NCI-H2227 (cell line): ENCODE measurements at regions not wholly inside any gene's neighbourhood (a gene's known extent, or its start where the extent isn't known, plus 50 kb on each side); places are given as distances from the start of the nearest gene placed in this dataset.

ENCODE experiments used
- DNase-seq: peaks from one replicate; lab custom pipeline; 2025; ENCODE audit not compliant: unreplicated experiment; lab: John Stamatoyannopoulos, UW

- no peak for DNase-seq
Measured at GRCh38 chr9:120138955-120139354, 441.0 kb downstream of the CDK5RAP2 start.

- DNase-seq = no peak
Measured at GRCh38 chr9:120137186-120137840, 442.7 kb downstream of the CDK5RAP2 start.

- DNase-seq = no peak
Measured at GRCh38 chr9:120136696-120137095, 443.3 kb downstream of the CDK5RAP2 start.

GRCh38 chr9:120117081-120117480 is 462.9 kb downstream of the CDK5RAP2 start:
- no peak for DNase-seq

GRCh38 chr9:120110520-120110919 is 469.4 kb downstream of the CDK5RAP2 start:
- DNase-seq = no peak

- peak; percentile 27 for DNase-seq
Measured at GRCh38 chr9:120109242-120109641, 470.7 kb downstream of the CDK5RAP2 start.

- DNase-seq = no peak
Measured at GRCh38 chr9:120107138-120107537, 472.8 kb downstream of the CDK5RAP2 start.

GRCh38 chr9:120104771-120105170 is 475.2 kb downstream of the CDK5RAP2 start:
- DNase-seq = no peak

- no peak for DNase-seq
Measured at GRCh38 chr9:120100595-120100994, 479.4 kb downstream of the CDK5RAP2 start.

GRCh38 chr9:120099065-120099464 is 480.9 kb downstream of the CDK5RAP2 start:
- no peak for DNase-seq

GRCh38 chr9:120098584-120098983 is 481.4 kb downstream of the CDK5RAP2 start:
- no peak for DNase-seq

- no peak for DNase-seq
Measured at GRCh38 chr9:120091206-120091605, 488.8 kb downstream of the CDK5RAP2 start.

- DNase-seq = peak; percentile 71
Measured at GRCh38 chr9:120080849-120081248, 499.1 kb downstream of the CDK5RAP2 start.

- no peak for DNase-seq
Measured at GRCh38 chr9:120078112-120078511, 501.9 kb downstream of the CDK5RAP2 start.

GRCh38 chr9:120071760-120072159 is 508.2 kb downstream of the CDK5RAP2 start:
- DNase-seq = no peak

GRCh38 chr9:120066315-120066714 is 513.7 kb downstream of the CDK5RAP2 start:
- no peak for DNase-seq

GRCh38 chr9:120065151-120065550 is 514.8 kb downstream of the CDK5RAP2 start:
- DNase-seq = no peak

- no peak for DNase-seq
Measured at GRCh38 chr9:120045011-120045410, 535.0 kb downstream of the CDK5RAP2 start.

GRCh38 chr9:120043448-120043847 is 536.5 kb downstream of the CDK5RAP2 start:
- no peak for DNase-seq

- no peak for DNase-seq
Measured at GRCh38 chr9:120040896-120041295, 539.1 kb downstream of the CDK5RAP2 start.

- DNase-seq = no peak
Measured at GRCh38 chr9:120038342-120038741, 541.6 kb downstream of the CDK5RAP2 start.

GRCh38 chr9:120032639-120033038 is 547.3 kb downstream of the CDK5RAP2 start:
- no peak for DNase-seq

GRCh38 chr9:120030847-120031246 is 549.1 kb downstream of the CDK5RAP2 start:
- no peak for DNase-seq
